ENCODE measurements at regions not wholly inside any gene's neighbourhood (a gene's known extent, or its start where the extent isn't known, plus 50 kb on each side); places are given as distances from the start of the nearest gene placed in this dataset.

GRCh38 chr18:25805939-25806338 lies 284.5 kb downstream of the SS18 start:
- intact Hi-C loops (cut with DNase I), result no loop called here
- no peak overlapping the region for H3K27ac ChIP-seq
- 72 to 74% methylated on average over 4 of the region's 4 CpGs for WGBS, 2 donors

GRCh38 chr18:25805323-25805722 lies 285.1 kb downstream of the SS18 start:
- H3K27ac ChIP-seq, result no peak overlapping the region
- H3K36me3 ChIP-seq, result no peaks in the 10 kb centered on the region
- H3K4me3 ChIP-seq (replicated peaks in 1 of 3), result no peak overlapping the region
- intact Hi-C loops (cut with DNase I), result no loop called here
- TF ChIP-seq CTCF (IDR thresholded peaks at IDR 0.05) (no peak), POLR2A (IDR thresholded peaks at IDR 0.05) (no peak)
- no peaks in the 10 kb centered on the region for H3K4me1 ChIP-seq
- H3K27me3 ChIP-seq, result no peaks in the 10 kb centered on the region
- H3K9me3 ChIP-seq, result no peaks in the 10 kb centered on the region
- DNase-seq, result no peak
- 67 to 81% methylated on average over 5 of the region's 5 CpGs for WGBS, 2 donors

More at GRCh38 chr18:25805939-25806338, 284.5 kb downstream of the SS18 start:
- Histone ChIP-seq H3K27me3 (no peaks in the 10 kb centered on the region), H3K36me3 (no peaks in the 10 kb centered on the region), H3K9me3 (no peaks in the 10 kb centered on the region), H3K4me1 (no peaks in the 10 kb centered on the region), H3K4me3 (replicated peaks in 1 of 3) (no peak overlapping the region)
- TF ChIP-seq POLR2A (IDR thresholded peaks at IDR 0.05) (no peak), CTCF (IDR thresholded peaks at IDR 0.05) (no peak)
- no peak for DNase-seq

DNA sequence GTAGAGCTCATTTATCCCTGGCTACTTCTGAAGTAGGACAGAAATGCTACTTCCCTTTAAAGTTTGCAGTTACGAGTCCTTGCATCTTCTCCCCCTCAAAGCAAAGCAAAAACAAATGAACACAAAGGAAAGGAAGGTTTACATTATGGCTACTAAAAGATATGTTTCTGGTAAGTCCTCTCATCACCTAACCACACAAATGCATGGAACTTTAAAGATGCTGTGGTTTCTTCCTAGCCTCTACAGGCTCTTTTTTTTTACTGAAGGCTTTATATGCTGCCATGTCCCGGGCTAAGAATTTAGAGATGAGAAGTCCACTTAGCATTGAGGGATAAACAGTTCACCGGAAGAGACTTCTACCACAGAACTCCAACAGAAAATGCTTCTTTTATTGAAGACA lies 291.2 kb downstream of the SS18 start:
- intact Hi-C loops (cut with DNase I), result no loop called here
- WGBS, 2 donors, result 87 to 88% methylated on average over 3 of the region's 3 CpGs
- H3K36me3 ChIP-seq, result no peaks in the 10 kb centered on the region
- H3K27ac ChIP-seq, result no peak overlapping the region
- no peaks in the 10 kb centered on the region for H3K27me3 ChIP-seq
- DNase-seq, result no peak
- TF ChIP-seq POLR2A (IDR thresholded peaks at IDR 0.05) (no peak), CTCF (IDR thresholded peaks at IDR 0.05) (no peak)
- H3K4me1 ChIP-seq, result no peaks in the 10 kb centered on the region
- H3K4me3 ChIP-seq (replicated peaks in 1 of 3), result no peak overlapping the region
- H3K9me3 ChIP-seq, result no peaks in the 10 kb centered on the region

DNA sequence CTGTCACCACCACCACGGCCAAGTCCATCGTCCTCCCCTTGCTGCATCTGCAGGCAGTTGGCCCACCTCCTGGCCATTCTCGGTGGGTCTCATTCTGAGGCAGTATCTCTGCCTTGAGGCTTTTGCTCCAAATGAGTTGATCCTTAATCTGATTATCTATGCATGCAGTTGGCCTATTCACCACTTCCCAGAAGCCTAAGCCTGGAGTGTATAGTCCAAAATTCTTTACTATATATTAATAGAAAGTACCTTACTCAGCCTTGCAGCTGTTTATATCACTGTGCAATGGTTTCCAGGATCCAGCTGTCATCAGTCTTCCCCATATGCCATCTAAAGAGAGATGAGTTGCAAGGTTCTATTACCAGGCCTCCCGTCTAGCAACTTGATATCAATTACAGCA lies 292.4 kb downstream of the SS18 start:
- no peaks in the 10 kb centered on the region for H3K36me3 ChIP-seq
- WGBS, 2 donors, result 89 to 93% methylated on average over 4 of the region's 4 CpGs
- no peak overlapping the region for H3K4me3 ChIP-seq (replicated peaks in 1 of 3)
- TF ChIP-seq POLR2A (IDR thresholded peaks at IDR 0.05) (no peak), CTCF (IDR thresholded peaks at IDR 0.05) (no peak)
- no peaks in the 10 kb centered on the region for H3K4me1 ChIP-seq
- intact Hi-C loops (cut with DNase I), result no loop called here
- DNase-seq, result no peak
- H3K27me3 ChIP-seq, result no peaks in the 10 kb centered on the region
- H3K9me3 ChIP-seq, result no peaks in the 10 kb centered on the region
- no peak overlapping the region for H3K27ac ChIP-seq

GRCh38 chr18:25795213-25795612 lies 295.2 kb downstream of the SS18 start:
- H3K9me3 ChIP-seq, result no peaks in the 10 kb centered on the region
- no peaks in the 10 kb centered on the region for H3K27me3 ChIP-seq
- TF ChIP-seq POLR2A (IDR thresholded peaks at IDR 0.05) (no peak), CTCF (IDR thresholded peaks at IDR 0.05) (no peak)
- WGBS, 2 donors, result 60 to 62% methylated on average over 10 of the region's 10 CpGs
- H3K36me3 ChIP-seq, result no peaks in the 10 kb centered on the region
- intact Hi-C loops (cut with DNase I), result no loop called here
- no peak overlapping the region for H3K27ac ChIP-seq
- H3K4me1 ChIP-seq, result no peaks in the 10 kb centered on the region
- no peak overlapping the region for H3K4me3 ChIP-seq (replicated peaks in 1 of 3)
- DNase-seq, result no peak

Data from thyroid gland (tissue), 4 donors.